Activated CD4-positive, alpha-beta T cell treated with anti-CD3 and anti-CD28 coated beads, Interleukin-2, Interleukin-6, amounts not matched to agents 100 ng/mL and 50 ng/mL, durations not matched to agents 16 hours and 8 hours (primary cell): ENCODE measurements at regions not wholly inside any gene's neighbourhood (a gene's known extent, or its start where the extent isn't known, plus 50 kb on each side); places are given as distances from the start of the nearest gene placed in this dataset.

Experiments
- DNase-seq: peaks from one replicate; pipeline ENCODE4 v3.0.0-alpha.2; 2020

- no peak for DNase-seq
Observed at GRCh38 chr1:55694310-55694801, 479.2 kb upstream of the USP24 start.

GRCh38 chr1:55692726-55693125, 477.6 kb upstream of the USP24 start:
- no peak for DNase-seq

GRCh38 chr1:55690366-55690765, 475.2 kb upstream of the USP24 start:
- DNase-seq = no peak

- no peak for DNase-seq
Observed at GRCh38 chr1:55689800-55690199, 474.6 kb upstream of the USP24 start.

GRCh38 chr1:55685560-55685959, 470.4 kb upstream of the USP24 start:
- no peak for DNase-seq

- DNase-seq = no peak
Observed at GRCh38 chr1:55684131-55684650, 469.0 kb upstream of the USP24 start.

GRCh38 chr1:55682198-55682597, 467.0 kb upstream of the USP24 start:
- DNase-seq = no peak

GRCh38 chr1:55679971-55680370, 464.8 kb upstream of the USP24 start:
- DNase-seq = no peak

GRCh38 chr1:55673416-55673815, 458.3 kb upstream of the USP24 start:
- DNase-seq = no peak

GRCh38 chr1:55670331-55671082, 455.3 kb upstream of the USP24 start:
- no peak for DNase-seq

GRCh38 chr1:55669293-55669692, 454.1 kb upstream of the USP24 start:
- DNase-seq = no peak

GRCh38 chr1:55662875-55663274, 447.7 kb upstream of the USP24 start:
- no peak for DNase-seq

GRCh38 chr1:55658917-55659316, 443.8 kb upstream of the USP24 start:
- no peak for DNase-seq

GRCh38 chr1:55654750-55655149, 439.6 kb upstream of the USP24 start:
- DNase-seq = no peak

GRCh38 chr1:55654171-55654570, 439.0 kb upstream of the USP24 start:
- no peak for DNase-seq

GRCh38 chr1:55650444-55650843, 435.3 kb upstream of the USP24 start:
- DNase-seq = no peak

- DNase-seq = no peak
Observed at GRCh38 chr1:55646181-55646580, 431.0 kb upstream of the USP24 start.

- no peak for DNase-seq
Observed at GRCh38 chr1:55645270-55645669, 430.1 kb upstream of the USP24 start.

- DNase-seq = no peak
Observed at GRCh38 chr1:55641947-55642346, 426.8 kb upstream of the USP24 start.

- DNase-seq = peak; percentile 5
Observed at GRCh38 chr1:55640708-55641473, 425.7 kb upstream of the USP24 start.

GRCh38 chr1:55639526-55639925, 424.4 kb upstream of the USP24 start:
- DNase-seq = no peak

- DNase-seq = no peak
Observed at GRCh38 chr1:55639051-55639450, 423.9 kb upstream of the USP24 start.

- no peak for DNase-seq
Observed at GRCh38 chr1:55636696-55637095, 421.5 kb upstream of the USP24 start.

- no peak for DNase-seq
Observed at GRCh38 chr1:55635856-55636255, 420.7 kb upstream of the USP24 start.
